Osteoblast (primary cell): ENCODE measurements at regions not wholly inside any gene's neighbourhood (a gene's known extent, or its start where the extent isn't known, plus 50 kb on each side); places are given as distances from the start of the nearest gene placed in this dataset.

Source experiments
- DNase-seq: peaks from one replicate; pipeline ENCODE4 v3.0.0; 2011; ENCODE audit warnings: low spot score, mixed read lengths; ENCODE audit not compliant: insufficient read length; ENCODE audit errors: missing footprints
- H2AFZ ChIP-seq: 2 replicates; pipeline ENCODE4 v1.6.0; 2011; ENCODE audit warnings: mild to moderate bottlenecking, low read length
- H3K27ac ChIP-seq: 2 replicates; pipeline ENCODE4 v1.5.1; 2011; ENCODE audit warnings: mild to moderate bottlenecking, low read depth, low read length, moderate library complexity
- H3K27me3 ChIP-seq: 2 replicates; pipeline ENCODE4 v1.6.0; 2012; ENCODE audit warnings: mild to moderate bottlenecking, control low read depth, inconsistent platforms, low read length, moderate library complexity; ENCODE audit not compliant: insufficient read depth
- H3K36me3 ChIP-seq: 2 replicates; pipeline ENCODE4 v1.5.1; 2011; ENCODE audit warnings: mild to moderate bottlenecking, low read length, control low read depth, moderate library complexity; ENCODE audit not compliant: insufficient read depth
- H3K4me1 ChIP-seq: 2 replicates; pipeline ENCODE4 v1.5.1; 2011; ENCODE audit warnings: mild to moderate bottlenecking, low read length, control low read depth, moderate library complexity; ENCODE audit not compliant: insufficient read depth
- H3K4me2 ChIP-seq: 2 replicates; pipeline ENCODE4 v1.6.0; 2011; ENCODE audit warnings: mild to moderate bottlenecking, low read length; ENCODE audit not compliant: insufficient read depth
- H3K4me3 ChIP-seq: fragments of 200-600 bp; sonication (generic); 3 replicates; pipeline ENCODE4 v1.5.1; 2012; ENCODE audit warnings: mild to moderate bottlenecking, low read length, inconsistent platforms; ENCODE audit not compliant: insufficient read depth
- H3K79me2 ChIP-seq: 2 replicates; pipeline ENCODE4 v1.6.0; 2012; ENCODE audit warnings: mild to moderate bottlenecking, low read length, control low read depth, inconsistent platforms; ENCODE audit not compliant: insufficient read depth
- H3K9me3 ChIP-seq: 2 replicates; pipeline ENCODE4 v1.5.1; 2011; ENCODE audit warnings: low read depth, low read length, control low read depth
- H4K20me1 ChIP-seq: 2 replicates; pipeline ENCODE4 v1.6.0; 2012; ENCODE audit warnings: mild to moderate bottlenecking, low read length, control low read depth; ENCODE audit not compliant: insufficient read depth
- CTCF ChIP-seq: IDR thresholded peaks from 2 replicates; pipeline ENCODE4 v1.5.1; 2011; ENCODE audit warnings: mild to moderate bottlenecking, low read depth, low read length, moderate library complexity; ENCODE audit errors: extremely low read depth

DNA sequence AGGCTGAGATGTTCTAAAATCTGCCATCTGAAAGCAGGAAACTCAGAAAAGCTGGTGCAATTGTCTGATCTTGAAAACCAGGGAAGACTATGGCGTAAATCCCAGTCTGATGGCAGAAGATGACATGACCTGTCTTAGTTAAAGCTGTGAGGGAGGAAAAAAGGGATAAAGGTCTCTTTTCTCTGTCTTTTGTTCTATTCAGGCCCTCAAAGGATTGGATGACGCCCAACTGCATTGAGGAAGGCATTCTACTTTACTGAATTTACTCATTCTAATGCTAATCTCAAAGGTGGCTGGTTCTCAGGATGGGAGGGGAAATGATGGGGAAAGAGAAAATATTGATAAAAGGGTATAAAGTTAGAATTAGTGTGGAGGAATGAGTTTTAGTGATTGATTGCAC is 312.8 kb upstream of the CTNND2 start:
- H3K9me3 ChIP-seq: no peaks in the 10 kb centered on the region
- H3K4me2 ChIP-seq: no peak overlapping the region
- TF ChIP-seq CTCF: no peak
- H4K20me1 ChIP-seq: no peaks in the 10 kb centered on the region
- H3K27me3 ChIP-seq: no peaks in the 10 kb centered on the region
- no peak for DNase-seq
- H3K27ac ChIP-seq: no peak overlapping the region
- H3K36me3 ChIP-seq: no peaks in the 10 kb centered on the region
- H2AFZ ChIP-seq: no peak overlapping the region
- H3K79me2 ChIP-seq: no peaks in the 10 kb centered on the region
- no peaks in the 10 kb centered on the region for H3K4me1 ChIP-seq
- no peak overlapping the region for H3K4me3 ChIP-seq

DNA sequence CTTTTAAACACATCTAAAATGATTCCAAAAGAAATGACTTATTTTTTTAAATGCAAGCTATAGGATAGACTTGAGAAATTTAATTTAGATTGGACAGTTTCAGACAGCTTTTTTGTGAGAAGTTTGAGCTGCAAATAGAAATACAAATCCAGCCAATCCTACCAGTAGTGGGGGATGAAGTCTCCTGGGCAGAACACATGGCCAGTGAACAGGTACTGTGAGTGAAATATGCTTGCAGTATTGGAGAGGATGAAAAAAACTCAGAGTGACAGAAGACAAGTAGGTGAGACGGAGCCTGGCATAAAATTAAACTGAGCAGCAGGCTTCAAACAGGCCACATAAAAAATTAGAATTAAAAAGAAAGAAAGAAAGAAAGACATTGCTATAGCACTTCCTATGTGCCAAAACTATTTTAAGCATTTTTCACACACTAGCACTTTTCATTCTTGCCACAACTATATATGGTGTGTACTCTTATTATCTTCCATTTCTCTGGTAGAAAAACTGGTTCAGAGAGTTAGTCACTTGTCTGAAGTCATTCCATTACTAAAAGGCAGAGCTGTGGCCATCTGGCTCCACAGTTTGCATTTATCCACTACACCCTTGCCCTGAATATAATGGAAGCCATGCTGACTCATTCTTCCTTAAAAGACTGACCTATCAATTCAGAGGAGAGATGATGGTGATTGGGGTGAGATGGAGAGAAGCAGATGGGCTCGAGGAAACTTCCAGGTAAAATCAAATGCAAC is 310.2 kb upstream of the CTNND2 start:
- Histone ChIP-seq H3K79me2 (no peaks in the 10 kb centered on the region), H3K9me3 (no peaks in the 10 kb centered on the region), H3K4me2 (no peak overlapping the region), H4K20me1 (no peaks in the 10 kb centered on the region), H2AFZ (no peak overlapping the region), H3K4me3 (no peak overlapping the region), H3K27ac (no peak overlapping the region), H3K4me1 (no peaks in the 10 kb centered on the region), H3K36me3 (no peaks in the 10 kb centered on the region), H3K27me3 (no peaks in the 10 kb centered on the region)
- no peak for TF ChIP-seq CTCF
- no peak for DNase-seq

- Histone ChIP-seq H3K4me2 (no peak overlapping the region), H3K4me1 (no peaks in the 10 kb centered on the region), H3K36me3 (no peaks in the 10 kb centered on the region), H3K79me2 (no peaks in the 10 kb centered on the region), H3K9me3 (peaks cover 3% of the 10 kb centered on the region), H3K27ac (no peak overlapping the region), H2AFZ (no peak overlapping the region), H3K4me3 (no peak overlapping the region), H4K20me1 (no peaks in the 10 kb centered on the region), H3K27me3 (no peaks in the 10 kb centered on the region)
- DNase-seq: no peak
- TF ChIP-seq CTCF: no peak
These were observed 304.3 kb upstream of the CTNND2 start for GRCh38 chr5:12208366-12209100.

DNA sequence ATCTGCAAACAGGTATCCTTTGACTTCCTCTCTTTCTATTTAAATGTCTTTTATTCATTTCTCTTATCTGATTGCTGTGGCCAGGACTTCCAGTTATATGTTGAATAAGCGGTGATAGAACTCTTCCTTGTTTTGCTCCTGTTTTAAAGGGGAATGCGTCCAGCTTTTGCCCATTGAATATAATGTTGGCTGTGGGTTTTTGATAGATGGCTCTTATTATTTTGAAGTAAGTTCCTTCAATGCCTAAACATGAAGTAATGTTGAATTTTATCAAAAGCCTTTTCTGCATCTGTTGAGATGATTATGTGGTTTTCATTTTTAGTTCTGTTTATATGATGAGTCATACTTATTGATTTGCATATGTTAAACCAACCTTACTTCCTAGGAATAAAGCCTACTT is 300.5 kb upstream of the CTNND2 start:
- H2AFZ ChIP-seq: no peak overlapping the region
- H3K27me3 ChIP-seq: no peaks in the 10 kb centered on the region
- TF ChIP-seq CTCF: no peak
- H4K20me1 ChIP-seq: no peaks in the 10 kb centered on the region
- peaks cover 3% of the 10 kb centered on the region for H3K9me3 ChIP-seq
- DNase-seq: no peak
- H3K4me2 ChIP-seq: no peak overlapping the region
- no peaks in the 10 kb centered on the region for H3K4me1 ChIP-seq
- H3K4me3 ChIP-seq: no peak overlapping the region
- H3K27ac ChIP-seq: no peak overlapping the region
- no peaks in the 10 kb centered on the region for H3K36me3 ChIP-seq
- H3K79me2 ChIP-seq: no peaks in the 10 kb centered on the region
